Neural progenitor cell (in vitro differentiated cells): ENCODE measurements at regions not wholly inside any gene's neighbourhood (a gene's known extent, or its start where the extent isn't known, plus 50 kb on each side); places are given as distances from the start of the nearest gene placed in this dataset.

Experiments
- DNase-seq: peaks from one replicate; pipeline ENCODE4 v3.0.0-alpha.2; 2016; ENCODE audit warnings: low spot score
- H2AFZ ChIP-seq: fragments of 200-600 bp; sonication (generic); replicated peaks from 2 replicates; pipeline ENCODE4 v1.6.1; 2016; ENCODE audit warnings: antibody characterized with exemption
- H3F3A ChIP-seq: fragments of 200-600 bp; sonication (generic); 2 replicates; pipeline ENCODE4 v1.6.1; 2016; ENCODE audit warnings: antibody characterized with exemption, low read depth
- H3K27ac ChIP-seq: fragments of 200-600 bp; sonication (generic); 2 replicates; pipeline ENCODE4 v1.5.1; 2016; ENCODE audit warnings: mild to moderate bottlenecking
- H3K27me3 ChIP-seq: fragments of 200-600 bp; sonication (generic); 2 replicates; pipeline ENCODE4 v1.6.1; 2016; ENCODE audit warnings: mild to moderate bottlenecking, moderate library complexity
- H3K36me3 ChIP-seq: fragments of 200-600 bp; sonication (generic); 2 replicates; pipeline ENCODE4 v1.5.1; 2016
- H3K4me1 ChIP-seq: fragments of 200-600 bp; sonication (generic); 2 replicates; pipeline ENCODE4 v1.6.1; 2016; ENCODE audit warnings: mixed run types
- H3K4me2 ChIP-seq: fragments of 200-600 bp; sonication (generic); 2 replicates; pipeline ENCODE4 v1.6.1; 2016
- H3K4me3 ChIP-seq: fragments of 200-600 bp; sonication (generic); 2 replicates; pipeline ENCODE4 v1.5.1; 2016
- H3K79me2 ChIP-seq: fragments of 200-600 bp; sonication (generic); 2 replicates; pipeline ENCODE4 v1.6.1; 2016; ENCODE audit warnings: low read depth
- H3K9ac ChIP-seq: fragments of 200-600 bp; sonication (generic); 2 replicates; pipeline ENCODE4 v1.6.1; 2016
- H3K9me3 ChIP-seq: fragments of 200-600 bp; sonication (generic); 2 replicates; pipeline ENCODE4 v1.5.1; 2016; ENCODE audit warnings: low read depth
- H4K20me1 ChIP-seq: fragments of 200-600 bp; sonication (generic); 2 replicates; pipeline ENCODE4 v1.6.1; 2016; ENCODE audit warnings: low read depth
- H3K27ac Mint-ChIP-seq: 3 replicates; pipeline ENCODE4 v1.8.0; 2021; ENCODE audit warnings: mixed read lengths
- H3K27me3 Mint-ChIP-seq: 2 replicates; pipeline ENCODE4 v1.8.0; 2022; ENCODE audit warnings: low read depth, mild to moderate bottlenecking, inconsistent platforms, moderate library complexity, mixed read lengths; ENCODE audit not compliant: insufficient read depth
- H3K36me3 Mint-ChIP-seq: 3 replicates; pipeline ENCODE4 v1.8.0; 2021; ENCODE audit warnings: mixed read lengths
- H3K4me1 Mint-ChIP-seq: 3 replicates; pipeline ENCODE4 v1.8.0; 2021; ENCODE audit warnings: mixed read lengths
- H3K4me3 Mint-ChIP-seq: 3 replicates; pipeline ENCODE4 v1.8.0; 2021; ENCODE audit warnings: mild to moderate bottlenecking, moderate library complexity, mixed read lengths
- H3K9me3 Mint-ChIP-seq: 3 replicates; pipeline ENCODE4 v1.8.0; 2020; ENCODE audit warnings: mixed read lengths
- EZH2 ChIP-seq: fragments of 200-600 bp; sonication (generic); IDR thresholded peaks from 2 replicates; pipeline ENCODE4 v1.6.1; 2017; ENCODE audit warnings: antibody characterized with exemption, mild to moderate bottlenecking, moderate library complexity
- EZH2phosphoT487 ChIP-seq: fragments of 200-600 bp; sonication (generic); IDR thresholded peaks from 2 replicates; pipeline ENCODE4 v1.6.1; 2017; ENCODE audit warnings: antibody characterized with exemption
- TF ChIP-seq, protein P1 (sequence below): fragments of 200-600 bp; sonication (generic); IDR thresholded peaks from 2 replicates; pipeline ENCODE4 v1.5.1; 2017; ENCODE audit warnings: antibody characterized with exemption, mild to moderate bottlenecking

DNA sequence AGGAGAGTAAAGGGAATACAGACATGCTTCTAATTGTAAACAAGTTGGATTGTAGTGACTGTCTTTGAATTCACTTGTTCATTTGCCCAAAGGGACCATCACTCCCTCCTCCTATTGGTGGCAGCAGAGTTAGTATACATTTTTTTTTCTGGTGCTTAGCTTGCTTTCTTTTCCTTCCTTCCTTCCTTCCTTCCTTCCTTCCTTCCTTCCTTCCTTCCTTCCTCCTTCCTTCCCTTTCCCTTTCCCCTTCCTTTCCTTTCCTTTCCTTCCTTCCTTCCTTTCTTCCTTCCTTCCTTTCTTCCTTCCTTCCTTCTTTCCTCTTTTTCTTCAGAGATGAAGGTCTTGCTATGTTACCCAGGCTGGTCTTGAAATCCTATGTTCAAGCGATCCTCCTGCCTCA, 94.8 kb upstream of the ATP6AP2 start:
- Histone ChIP-seq H3K27me3 (no peaks in the 10 kb centered on the region), H3F3A (peaks cover 15% of the 10 kb centered on the region), H3K9me3 (no peaks in the 10 kb centered on the region), H3K36me3 (no peaks in the 10 kb centered on the region), H3K79me2 (no peaks in the 10 kb centered on the region), H2AFZ (no peak overlapping the region), H3K9ac (no peak overlapping the region), H3K4me3 (no peak overlapping the region), H4K20me1 (no peaks in the 10 kb centered on the region), H3K27ac (no peak overlapping the region), H3K4me2 (no peak overlapping the region), H3K4me1 (peaks cover 11% of the 10 kb centered on the region)
- peaks cover 15% of the 10 kb centered on the region for H3K9me3 Mint-ChIP-seq
- DNase-seq = no peak
- H3K27me3 Mint-ChIP-seq = peaks cover 12% of the 10 kb centered on the region
- peaks cover 8% of the 10 kb centered on the region for H3K4me1 Mint-ChIP-seq
- H3K27ac Mint-ChIP-seq = no peak overlapping the region
- TF ChIP-seq EZH2 = no peak
- TF ChIP-seq EZH2phosphoT487 = no peak
- TF ChIP-seq, protein P1, sequence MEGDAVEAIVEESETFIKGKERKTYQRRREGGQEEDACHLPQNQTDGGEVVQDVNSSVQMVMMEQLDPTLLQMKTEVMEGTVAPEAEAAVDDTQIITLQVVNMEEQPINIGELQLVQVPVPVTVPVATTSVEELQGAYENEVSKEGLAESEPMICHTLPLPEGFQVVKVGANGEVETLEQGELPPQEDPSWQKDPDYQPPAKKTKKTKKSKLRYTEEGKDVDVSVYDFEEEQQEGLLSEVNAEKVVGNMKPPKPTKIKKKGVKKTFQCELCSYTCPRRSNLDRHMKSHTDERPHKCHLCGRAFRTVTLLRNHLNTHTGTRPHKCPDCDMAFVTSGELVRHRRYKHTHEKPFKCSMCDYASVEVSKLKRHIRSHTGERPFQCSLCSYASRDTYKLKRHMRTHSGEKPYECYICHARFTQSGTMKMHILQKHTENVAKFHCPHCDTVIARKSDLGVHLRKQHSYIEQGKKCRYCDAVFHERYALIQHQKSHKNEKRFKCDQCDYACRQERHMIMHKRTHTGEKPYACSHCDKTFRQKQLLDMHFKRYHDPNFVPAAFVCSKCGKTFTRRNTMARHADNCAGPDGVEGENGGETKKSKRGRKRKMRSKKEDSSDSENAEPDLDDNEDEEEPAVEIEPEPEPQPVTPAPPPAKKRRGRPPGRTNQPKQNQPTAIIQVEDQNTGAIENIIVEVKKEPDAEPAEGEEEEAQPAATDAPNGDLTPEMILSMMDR = no peak
- H3K36me3 Mint-ChIP-seq = no peaks in the 10 kb centered on the region
- no peak overlapping the region for H3K4me3 Mint-ChIP-seq

DNA sequence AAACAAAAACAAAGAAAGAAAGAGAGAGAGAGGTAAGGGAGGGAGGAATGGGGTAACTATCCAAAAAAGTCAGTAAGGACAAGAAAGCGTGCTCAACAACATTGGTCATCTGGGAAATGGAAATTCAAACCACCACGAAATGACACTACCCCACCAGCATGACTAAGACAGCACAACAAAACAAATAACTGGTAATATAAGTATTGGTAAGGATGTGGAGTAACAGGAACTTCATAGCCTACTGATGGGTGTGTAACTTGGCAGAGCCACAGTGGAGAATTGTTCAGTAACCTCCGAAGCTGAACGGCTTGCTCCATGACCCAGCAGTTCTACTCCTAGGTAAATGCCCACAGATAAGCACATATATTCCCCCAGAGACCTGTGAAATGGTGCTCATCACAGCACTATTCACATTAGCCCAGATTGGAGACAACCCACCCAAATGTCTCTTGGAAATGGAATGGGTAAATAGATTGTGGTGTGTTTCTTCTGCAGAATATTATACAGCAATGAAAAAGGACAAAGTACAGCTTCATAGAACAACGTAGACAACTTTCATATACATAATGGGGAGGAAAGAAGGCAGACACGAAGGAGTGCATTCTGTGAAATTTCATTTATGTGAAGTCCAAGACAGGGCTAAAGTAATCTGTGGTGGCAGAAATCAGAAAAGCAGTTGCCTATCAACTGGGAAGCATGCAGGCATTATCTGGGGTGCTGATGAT, 95.5 kb upstream of the ATP6AP2 start:
- H3K27ac ChIP-seq = no peak overlapping the region
- Mint-ChIP-seq H3K27ac (no peak overlapping the region), H3K4me1 (peaks cover 8% of the 10 kb centered on the region), H3K27me3 (peaks cover 12% of the 10 kb centered on the region), H3K9me3 (peaks cover 15% of the 10 kb centered on the region), H3K36me3 (no peaks in the 10 kb centered on the region), H3K4me3 (no peak overlapping the region)
- no peaks in the 10 kb centered on the region for H4K20me1 ChIP-seq
- H3K27me3 ChIP-seq = no peaks in the 10 kb centered on the region
- H3K4me1 ChIP-seq = peaks cover 11% of the 10 kb centered on the region
- no peak overlapping the region for H3K4me3 ChIP-seq
- TF ChIP-seq EZH2 (no peak), EZH2phosphoT487 (no peak)
- TF ChIP-seq, protein P1 = no peak
- H3K4me2 ChIP-seq = no peak overlapping the region
- H3F3A ChIP-seq = peaks cover 15% of the 10 kb centered on the region
- peak overlapping the region; percentile 69 for H2AFZ ChIP-seq
- no peak for DNase-seq
- no peaks in the 10 kb centered on the region for H3K79me2 ChIP-seq
- no peak overlapping the region for H3K9ac ChIP-seq
- H3K9me3 ChIP-seq = no peaks in the 10 kb centered on the region
- H3K36me3 ChIP-seq = no peaks in the 10 kb centered on the region

DNA sequence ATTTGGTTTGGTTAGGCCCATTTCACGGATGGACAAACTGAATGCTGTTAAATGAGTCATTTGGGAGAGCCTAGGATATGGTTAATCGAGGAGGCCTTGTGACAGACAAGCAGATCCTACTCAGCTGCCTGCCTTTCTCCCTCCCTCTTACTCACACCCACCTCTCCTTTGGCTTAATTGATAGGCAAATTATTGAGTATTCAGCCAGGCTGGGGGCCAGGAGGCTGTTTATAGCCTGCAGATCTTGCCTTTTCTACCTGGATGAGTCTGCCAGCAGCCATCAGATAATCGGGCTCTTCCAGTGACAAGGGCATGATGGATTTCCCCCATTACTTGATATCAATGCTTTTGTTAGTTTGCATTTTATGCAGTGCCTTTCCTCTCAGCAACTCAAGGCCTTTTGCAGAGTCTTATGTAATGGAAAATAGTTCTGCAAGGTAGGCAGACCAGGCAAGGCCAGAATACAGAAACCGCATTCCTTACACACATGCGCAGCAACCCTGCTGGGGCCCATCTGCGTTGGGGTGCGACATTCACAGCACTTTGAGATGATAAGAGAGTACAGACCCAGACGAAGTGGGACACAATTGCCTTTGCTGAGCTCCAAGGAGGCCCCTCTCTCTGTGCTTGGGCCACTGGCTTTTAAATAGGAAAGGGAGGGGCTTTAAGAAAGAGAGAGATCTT, 96.2 kb upstream of the ATP6AP2 start:
- TF ChIP-seq EZH2 (no peak), EZH2phosphoT487 (no peak)
- TF ChIP-seq, protein P1 = no peak
- peaks cover 14% of the 10 kb centered on the region for H3K9me3 Mint-ChIP-seq
- Histone ChIP-seq H3K4me1 (peaks cover 11% of the 10 kb centered on the region), H4K20me1 (no peaks in the 10 kb centered on the region), H3K36me3 (no peaks in the 10 kb centered on the region), H3K79me2 (no peaks in the 10 kb centered on the region), H3K27ac (no peak overlapping the region), H3K4me2 (no peak overlapping the region), H3K9me3 (no peaks in the 10 kb centered on the region), H3K27me3 (no peaks in the 10 kb centered on the region), H3K4me3 (no peak overlapping the region), H2AFZ (peak overlapping the region; percentile 69), H3K9ac (no peak overlapping the region), H3F3A (peaks cover 15% of the 10 kb centered on the region)
- no peak overlapping the region for H3K4me3 Mint-ChIP-seq
- no peaks in the 10 kb centered on the region for H3K36me3 Mint-ChIP-seq
- DNase-seq = no peak
- H3K27me3 Mint-ChIP-seq = peaks cover 9% of the 10 kb centered on the region
- peaks cover 8% of the 10 kb centered on the region for H3K4me1 Mint-ChIP-seq
- H3K27ac Mint-ChIP-seq = no peak overlapping the region
